HepG2 (cell line): ENCODE measurements at regions not wholly inside any gene's neighbourhood (a gene's known extent, or its start where the extent isn't known, plus 50 kb on each side); places are given as distances from the start of the nearest gene placed in this dataset.

Experiments
- ATAC-seq: fragments of 200-7000 bp; cut with Tn5 transposase; 3 replicates; pipeline ENCODE4 v1.9.1; 2020; ENCODE audit warnings: mild to moderate bottlenecking, moderate library complexity
- BruUV-seq: library from RNA; stranded (reverse); fragments of 400-500 nt; replicated peaks from 2 replicates; lab custom pipeline; 2021; lab: Mats Ljungman, UMichigan
- CTCF ChIA-PET: fragments of 300-600 bp; formaldehyde crosslinking; extraction: SDS; loops from one replicate; lab custom pipeline; 2021; ENCODE audit warnings: low total read pairs, inconsistent platforms, low intra/inter-chr PET ratio; lab: Yijun Ruan, JAX
- POLR2A ChIA-PET: fragments of 350-600 bp; sonication (Branson Sonifier 250); formaldehyde crosslinking; loops from one replicate; lab custom pipeline; 2020; ENCODE audit warnings: antibody characterized with exemption, inconsistent platforms; lab: Yijun Ruan, JAX
- DNase-seq: peaks from one replicate; pipeline ENCODE4 v3.0.0-alpha.2; 2015; ENCODE audit warnings: low spot score
- FAIRE-seq: peaks from 3 replicates; lab custom pipeline; 2011; peaks lifted over from hg19 to GRCh38; lab: Jason Lieb, UNC
- H2AFZ ChIP-seq: one replicate; pipeline ENCODE4 v1.6.1; 2011; ENCODE audit warnings: low read length, inconsistent platforms
- H3K27ac ChIP-seq: fragments of 300-600 bp; 3 replicates; pipeline ENCODE4 v1.8.0; 2011; ENCODE audit warnings: mixed run types, mild to moderate bottlenecking, mixed read lengths, low read length, inconsistent platforms; ENCODE audit not compliant: insufficient read depth; ENCODE audit errors: extremely low read length
- H3K27me3 ChIP-seq, 2 experiments: fragments of 200-600 bp in 1 of 2; 2 replicates in 1 of 2; 3 replicates in 1 of 2; pipeline versions ENCODE4 v1.6.0 to v1.8.0; 2011; ENCODE audit warnings: low read length in 2 of 2, mild to moderate bottlenecking in 2 of 2, moderate library complexity in 2 of 2, inconsistent platforms in 1 of 2; ENCODE audit not compliant: insufficient read depth in 2 of 2, control insufficient read depth in 1 of 2
- H3K36me3 ChIP-seq, 2 experiments: fragments of 200-600 bp in 1 of 2; replicated peaks in 1 of 2; 2 replicates in 1 of 2; 3 replicates in 1 of 2; pipeline versions ENCODE4 v1.5.1 to v1.8.0; 2011; ENCODE audit warnings: low read length in 2 of 2, inconsistent platforms in 1 of 2; ENCODE audit not compliant: insufficient read depth in 2 of 2, control insufficient read depth in 1 of 2
- H3K4me1 ChIP-seq: 2 replicates; pipeline ENCODE4 v1.5.1; 2012; ENCODE audit warnings: low read length, inconsistent platforms; ENCODE audit not compliant: insufficient read depth
- H3K4me2 ChIP-seq: 2 replicates; pipeline ENCODE4 v1.6.0; 2011; ENCODE audit warnings: low read depth, low read length, inconsistent platforms
- H3K4me3 ChIP-seq, 3 experiments: fragments of 200-600 bp in 1 of 3; sonication (generic), shearing (Covaris generic) in 1 of 3; replicated peaks in 1 of 3; 2 replicates each; pipeline ENCODE4 v1.5.1; 2011 to 2016; ENCODE audit warnings: low read length in 3 of 3, inconsistent platforms in 2 of 3, low read depth in 2 of 3, mild to moderate bottlenecking in 2 of 3, control low read depth in 1 of 3, mixed read lengths in 1 of 3; ENCODE audit not compliant: insufficient read depth in 1 of 3
- H3K79me2 ChIP-seq: one replicate; pipeline ENCODE4 v1.6.1; 2011; ENCODE audit warnings: low read length, inconsistent platforms; ENCODE audit not compliant: insufficient read depth
- H3K9ac ChIP-seq: 2 replicates; pipeline ENCODE4 v1.6.0; 2011; ENCODE audit warnings: mild to moderate bottlenecking, low read depth, low read length, inconsistent platforms; ENCODE audit not compliant: insufficient read depth
- H3K9me3 ChIP-seq: 2 replicates; pipeline ENCODE4 v1.5.1; 2012; ENCODE audit warnings: mild to moderate bottlenecking, low read length
- H4K20me1 ChIP-seq: 2 replicates; pipeline ENCODE4 v1.6.0; 2011; ENCODE audit warnings: inconsistent platforms, mild to moderate bottlenecking, low read length, moderate library complexity; ENCODE audit not compliant: insufficient read depth
- GATA4 ChIP-seq: sonication (generic); IDR thresholded peaks from 2 replicates; pipeline ENCODE4 v1.6.1; 2016; ENCODE audit warnings: antibody characterized with exemption, low read depth, borderline replicate concordance
- ISX ChIP-seq: sonication (generic); formaldehyde crosslinking; conservative IDR thresholded peaks from 2 replicates; pipeline ENCODE4 v1.5.0; 2020; ENCODE audit warnings: missing genetic modification reagents
- PAX8 ChIP-seq: sonication (generic); formaldehyde crosslinking; IDR thresholded peaks from 2 replicates; pipeline ENCODE4 v1.8.0; 2022; ENCODE audit warnings: mild to moderate bottlenecking, missing genetic modification reagents, borderline replicate concordance
- RBM22 ChIP-seq: fragments of 200-400 bp; formaldehyde crosslinking; optimal IDR thresholded peaks from 2 replicates; pipeline ENCODE3; 2017; ENCODE audit warnings: mild to moderate bottlenecking, low read length, moderate library complexity
- SAFB2 ChIP-seq: sonication (generic); formaldehyde crosslinking; IDR thresholded peaks from 2 replicates; pipeline ENCODE4 v1.5.1; 2020; ENCODE audit warnings: missing genetic modification reagents, low read depth, mild to moderate bottlenecking, borderline replicate concordance
- ZIK1 ChIP-seq: sonication (generic); formaldehyde crosslinking; IDR thresholded peaks from 2 replicates; pipeline ENCODE4 v1.5.0; 2020; ENCODE audit warnings: mild to moderate bottlenecking, low read depth, missing genetic modification reagents, borderline replicate concordance
- ZKSCAN5 ChIP-seq: sonication (generic); formaldehyde crosslinking; IDR thresholded peaks from 2 replicates; pipeline ENCODE4 v1.5.1; 2020; ENCODE audit warnings: mild to moderate bottlenecking, missing genetic modification reagents
- ZMYM3 ChIP-seq: sonication (generic); formaldehyde crosslinking; IDR thresholded peaks from 2 replicates; pipeline ENCODE4 v1.5.1; 2020; ENCODE audit warnings: mild to moderate bottlenecking, missing genetic modification reagents
- ZNF260 ChIP-seq: sonication (generic); formaldehyde crosslinking; IDR thresholded peaks from 2 replicates; pipeline ENCODE4 v1.4.0; 2020; ENCODE audit warnings: missing genetic modification reagents, low read depth, mild to moderate bottlenecking, borderline replicate concordance
- ZNF496 ChIP-seq: sonication (generic); formaldehyde crosslinking; IDR thresholded peaks from 2 replicates; pipeline ENCODE4 v1.8.1; 2023; ENCODE audit warnings: mild to moderate bottlenecking, moderate library complexity, missing genetic modification reagents; ENCODE audit not compliant: insufficient replicate concordance
- ZNF841 ChIP-seq: sonication (generic); formaldehyde crosslinking; IDR thresholded peaks from 2 replicates; pipeline ENCODE4 v1.8.1; 2023; ENCODE audit warnings: missing genetic modification reagents, borderline replicate concordance
- WGBS: methylation state at CpG from one replicate; pipeline ENCODE4 v1.1.6; 2017; ENCODE audit warnings: low lambda C conversion rate; 5-methylcytosine and 5-hydroxymethylcytosine counted together
- in situ Hi-C: cut with HindIII; loops from 2 replicates; pipeline ENCODE4 v1.10.0; 2017; ENCODE audit warnings: low pct_unique_long_range_greater_than_20kb; ENCODE audit not compliant: extremely low pct_ligation_motif_present
- intact Hi-C: fragments of 100-400 bp; cut with micrococcal nuclease; formaldehyde crosslinking; loops from one replicate; pipeline ENCODE4 v1.10.0; 2022; ENCODE audit not compliant: unreplicated experiment
- TF ChIP-seq, protein P1 (sequence below): sonication (generic); formaldehyde crosslinking; IDR thresholded peaks from 2 replicates; pipeline ENCODE4 v1.5.1; 2020; ENCODE audit warnings: missing genetic modification reagents, mild to moderate bottlenecking, borderline replicate concordance
- TF ChIP-seq, protein P2 (sequence below): sonication (generic); formaldehyde crosslinking; IDR thresholded peaks from 2 replicates; pipeline ENCODE4 v1.5.0; 2020; ENCODE audit warnings: mild to moderate bottlenecking, missing genetic modification reagents

GRCh38 chr1:232329103-232329813, 300.7 kb downstream of the SIPA1L2 start:
- Histone ChIP-seq H3K27me3 (no peaks in the 10 kb centered on the region; a peak in 1 of 5 replicates), H4K20me1 (no peaks in the 10 kb centered on the region), H3K79me2 (no peaks in the 10 kb centered on the region), H3K4me2 (no peak overlapping the region), H3K36me3 (no peaks in the 10 kb centered on the region), H2AFZ (no peak overlapping the region), H3K9me3 (no peaks in the 10 kb centered on the region; the same call in 1 of the 2 replicates), H3K4me3 (no peak overlapping the region), H3K9ac (no peak overlapping the region), H3K4me1 (no peaks in the 10 kb centered on the region), H3K27ac (no peak overlapping the region)
- ChIA-PET POLR2A (no interaction called here), CTCF (no interaction called here)
- DNase-seq (no peak), ATAC-seq (no peak), FAIRE-seq (no peak)
- no peak for TF ChIP-seq ZNF841 (CRISPR knock-in tag)
- TF ChIP-seq SAFB2 (CRISPR knock-in tag): no peak
- no peak for TF ChIP-seq ZNF260 (CRISPR knock-in tag)
- TF ChIP-seq GATA4: no peak
- no TSS peak for BruUV-seq
- in situ Hi-C loops (no loop called here), intact Hi-C loops (no loop called here)
- 39% methylated on average over 6 of the region's 10 CpGs for WGBS

DNA sequence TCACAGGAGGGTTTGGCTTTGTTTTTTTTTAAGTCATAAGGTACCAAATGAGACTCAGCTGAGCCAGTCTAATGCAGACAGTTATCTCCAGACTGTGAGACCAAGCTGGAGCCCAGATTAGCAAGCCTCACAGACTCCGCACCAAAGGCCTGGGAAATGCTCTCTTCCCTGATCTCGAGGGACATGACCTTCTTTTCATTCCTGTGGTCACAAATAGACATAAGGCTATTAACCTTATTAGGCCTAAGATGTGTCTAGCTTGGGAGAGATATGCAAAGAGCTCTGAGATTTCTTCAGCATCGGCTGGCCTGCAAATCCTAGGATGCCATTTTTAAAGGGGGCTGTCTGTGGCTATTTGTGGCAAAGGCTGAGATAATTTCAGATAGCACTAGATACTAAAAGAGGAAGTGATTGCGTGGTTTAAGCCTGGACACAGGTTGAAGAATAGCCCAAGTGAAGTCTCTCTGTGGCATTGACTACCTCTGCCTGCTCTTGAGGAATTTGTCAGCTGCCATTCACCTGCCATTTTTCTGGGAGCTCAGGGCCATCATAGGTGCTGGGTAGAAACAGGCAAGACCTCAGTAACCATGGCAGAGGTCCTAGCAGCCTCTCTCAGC, 301.3 kb downstream of the SIPA1L2 start:
- no peaks in the 10 kb centered on the region; the same call in 1 of the 2 replicates for H3K9me3 ChIP-seq
- intact Hi-C loops: no loop called here
- no peaks in the 10 kb centered on the region; a peak in 1 of 5 replicates for H3K27me3 ChIP-seq
- no peak for ATAC-seq
- H3K4me1 ChIP-seq: no peaks in the 10 kb centered on the region
- no peaks in the 10 kb centered on the region for H3K36me3 ChIP-seq
- H3K27ac ChIP-seq: no peak overlapping the region
- DNase-seq: no peak
- no peak overlapping the region for H2AFZ ChIP-seq
- in situ Hi-C loops: no loop called here
- no peak overlapping the region for H3K9ac ChIP-seq
- ChIA-PET POLR2A (no interaction called here), CTCF (no interaction called here)
- H4K20me1 ChIP-seq: no peaks in the 10 kb centered on the region
- FAIRE-seq: no peak
- H3K4me3 ChIP-seq: no peak overlapping the region
- 23% methylated on average over 4 of the region's 4 CpGs for WGBS
- no TSS peak for BruUV-seq
- no peaks in the 10 kb centered on the region for H3K79me2 ChIP-seq
- no peak overlapping the region for H3K4me2 ChIP-seq
- TF ChIP-seq PAX8 (CRISPR knock-in tag): no peak
- TF ChIP-seq ZKSCAN5 (CRISPR knock-in tag): no peak
- TF ChIP-seq, protein P1, sequence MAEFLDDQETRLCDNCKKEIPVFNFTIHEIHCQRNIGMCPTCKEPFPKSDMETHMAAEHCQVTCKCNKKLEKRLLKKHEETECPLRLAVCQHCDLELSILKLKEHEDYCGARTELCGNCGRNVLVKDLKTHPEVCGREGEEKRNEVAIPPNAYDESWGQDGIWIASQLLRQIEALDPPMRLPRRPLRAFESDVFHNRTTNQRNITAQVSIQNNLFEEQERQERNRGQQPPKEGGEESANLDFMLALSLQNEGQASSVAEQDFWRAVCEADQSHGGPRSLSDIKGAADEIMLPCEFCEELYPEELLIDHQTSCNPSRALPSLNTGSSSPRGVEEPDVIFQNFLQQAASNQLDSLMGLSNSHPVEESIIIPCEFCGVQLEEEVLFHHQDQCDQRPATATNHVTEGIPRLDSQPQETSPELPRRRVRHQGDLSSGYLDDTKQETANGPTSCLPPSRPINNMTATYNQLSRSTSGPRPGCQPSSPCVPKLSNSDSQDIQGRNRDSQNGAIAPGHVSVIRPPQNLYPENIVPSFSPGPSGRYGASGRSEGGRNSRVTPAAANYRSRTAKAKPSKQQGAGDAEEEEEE: no peak
- no peak for TF ChIP-seq RBM22
- TF ChIP-seq, protein P2, sequence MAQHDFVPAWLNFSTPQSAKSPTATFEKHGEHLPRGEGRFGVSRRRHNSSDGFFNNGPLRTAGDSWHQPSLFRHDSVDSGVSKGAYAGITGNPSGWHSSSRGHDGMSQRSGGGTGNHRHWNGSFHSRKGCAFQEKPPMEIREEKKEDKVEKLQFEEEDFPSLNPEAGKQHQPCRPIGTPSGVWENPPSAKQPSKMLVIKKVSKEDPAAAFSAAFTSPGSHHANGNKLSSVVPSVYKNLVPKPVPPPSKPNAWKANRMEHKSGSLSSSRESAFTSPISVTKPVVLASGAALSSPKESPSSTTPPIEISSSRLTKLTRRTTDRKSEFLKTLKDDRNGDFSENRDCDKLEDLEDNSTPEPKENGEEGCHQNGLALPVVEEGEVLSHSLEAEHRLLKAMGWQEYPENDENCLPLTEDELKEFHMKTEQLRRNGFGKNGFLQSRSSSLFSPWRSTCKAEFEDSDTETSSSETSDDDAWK (CRISPR knock-in tag): no peak
- no peak for TF ChIP-seq ISX (CRISPR knock-in tag)
- TF ChIP-seq ZMYM3 (CRISPR knock-in tag): no peak
- no peak for TF ChIP-seq ZNF496 (CRISPR knock-in tag)
- no peak for TF ChIP-seq ZIK1
